Astrocyte of the spinal cord (primary cell): ENCODE measurements at regions not wholly inside any gene's neighbourhood (a gene's known extent, or its start where the extent isn't known, plus 50 kb on each side); places are given as distances from the start of the nearest gene placed in this dataset.
"Not testable (repeated sequence)": the region's sequence is repeated elsewhere in the genome, so short reads cannot be mapped to it uniquely, and the experiment has no call there.

Experiments
- DNase-seq: peaks from one replicate; pipeline ENCODE4 v3.0.0; 2011; ENCODE audit warnings: low read depth, low spot score
- H3K4me3 ChIP-seq: 2 replicates; pipeline ENCODE4 v1.5.1; 2011; ENCODE audit warnings: low read depth, mild to moderate bottlenecking, low read length, moderate library complexity
- CTCF ChIP-seq: IDR thresholded peaks from 2 replicates; pipeline ENCODE4 v1.5.1; 2012; ENCODE audit warnings: low read depth, mild to moderate bottlenecking, low read length, inconsistent platforms
- in situ Hi-C: cut with HindIII; loops from 2 replicates; pipeline ENCODE4 v1.10.0; 2017; ENCODE audit warnings: low sequenced_read_pairs

- H3K4me3 ChIP-seq: no peak overlapping the region
- DNase-seq: no peak
- in situ Hi-C loops: no loop called here
- no peak for TF ChIP-seq CTCF
Measured at GRCh38 chr2:146412625-146413024, 1432.2 kb upstream of the ACVR2A start.

- in situ Hi-C loops: not testable (repeated sequence)
Measured at GRCh38 chr2:146405402-146406309, 1439.2 kb upstream of the ACVR2A start.

GRCh38 chr2:146403546-146404160 lies 1441.2 kb upstream of the ACVR2A start:
- in situ Hi-C loops, H3K4me3 ChIP-seq, DNase-seq: not testable (repeated sequence)

More at GRCh38 chr2:146405402-146406309, 1439.2 kb upstream of the ACVR2A start:
- DNase-seq, H3K4me3 ChIP-seq: not testable (repeated sequence)

GRCh38 chr2:146392631-146393030 lies 1452.2 kb upstream of the ACVR2A start:
- H3K4me3 ChIP-seq: no peak overlapping the region
- in situ Hi-C loops: no loop called here
- DNase-seq: no peak
- no peak for TF ChIP-seq CTCF

- H3K4me3 ChIP-seq: no peak overlapping the region
- in situ Hi-C loops: no loop called here
- no peak for DNase-seq
- no peak for TF ChIP-seq CTCF
Measured at GRCh38 chr2:146392186-146392585, 1452.6 kb upstream of the ACVR2A start.

GRCh38 chr2:146388757-146389156 lies 1456.1 kb upstream of the ACVR2A start:
- peak; percentile 69 for DNase-seq
- in situ Hi-C loops: no loop called here
- no peak for TF ChIP-seq CTCF
- H3K4me3 ChIP-seq: no peak overlapping the region

GRCh38 chr2:146386096-146386495 lies 1458.7 kb upstream of the ACVR2A start:
- no peak for DNase-seq
- TF ChIP-seq CTCF: no peak
- no peak overlapping the region for H3K4me3 ChIP-seq
- in situ Hi-C loops: no loop called here
